ENCODE measurements at regions not wholly inside any gene's neighbourhood (a gene's known extent, or its start where the extent isn't known, plus 50 kb on each side); places are given as distances from the start of the nearest gene placed in this dataset.

DNA sequence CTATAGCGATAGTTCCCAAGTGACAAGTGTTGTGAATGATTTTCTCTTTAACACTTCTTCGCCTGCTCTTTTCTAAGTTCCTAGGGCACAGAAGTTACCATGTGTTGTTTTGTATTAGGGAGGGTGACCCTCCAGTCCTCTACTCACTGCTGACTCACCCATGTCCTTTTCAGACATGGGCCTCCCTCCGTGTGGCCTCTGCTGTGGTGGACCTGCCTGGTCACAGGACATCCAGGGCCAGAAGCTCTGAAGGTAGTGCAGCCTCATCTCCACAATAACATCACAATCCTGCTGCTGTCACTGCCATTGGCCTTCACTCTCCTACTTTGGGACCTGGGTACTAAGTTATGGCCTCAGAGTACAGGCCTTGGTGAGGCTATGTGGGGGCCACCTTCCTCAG lies 87.1 kb upstream of the TNFAIP3 start:
- DNase-seq (ENCODE audit: low read depth), result no peak

DNA sequence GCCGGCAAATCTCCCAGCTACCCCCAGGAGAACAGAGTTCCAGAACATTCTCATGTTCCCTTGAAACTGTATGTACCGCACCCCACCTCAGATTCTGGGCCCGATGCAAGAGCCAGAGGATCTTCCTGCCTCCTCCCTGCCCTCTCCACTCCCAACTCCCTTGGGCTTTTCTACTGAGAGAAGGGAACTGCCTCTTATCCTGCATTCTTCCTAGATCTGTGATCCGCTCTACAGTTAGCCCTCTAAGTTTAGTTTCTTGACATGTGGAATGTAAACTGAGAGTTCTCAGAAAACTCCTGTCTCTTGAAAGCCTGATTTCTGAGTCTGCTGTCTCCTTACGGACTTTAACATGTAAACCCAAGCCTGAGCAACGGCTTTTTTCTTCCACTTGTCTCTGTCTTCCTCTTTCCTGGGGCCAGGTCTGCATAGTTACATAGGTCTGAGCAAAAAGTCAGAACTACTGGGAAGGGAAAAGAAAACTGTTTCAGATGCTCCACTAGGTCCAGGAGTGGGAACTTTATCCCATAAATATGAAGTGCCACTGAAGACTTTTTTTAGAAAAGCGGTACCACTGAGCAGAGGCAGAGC lies 86.5 kb upstream of the TNFAIP3 start:
- DNase-seq (ENCODE audit: low read depth), result no peak

DNA sequence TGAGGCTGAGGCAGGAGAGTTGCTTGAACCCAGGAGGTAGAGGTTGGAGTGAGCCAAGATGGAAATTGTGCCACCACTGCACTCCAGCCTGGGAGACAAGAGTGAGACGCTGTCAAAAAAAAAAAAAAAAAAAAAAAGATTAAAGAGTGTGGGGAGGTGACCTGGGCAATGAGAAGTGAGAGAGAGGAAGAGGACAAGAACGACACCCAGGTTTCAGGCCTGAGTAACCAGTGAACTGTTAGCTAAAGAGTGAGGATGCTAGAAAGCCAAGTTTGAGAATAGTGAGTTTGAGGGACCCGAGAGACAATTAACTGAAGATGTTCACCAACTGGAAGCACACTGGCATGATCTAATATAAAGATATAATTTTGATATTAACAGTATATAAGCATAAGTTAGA lies 85.4 kb upstream of the TNFAIP3 start:
- DNase-seq (ENCODE audit: low read depth), result no peak

DNA sequence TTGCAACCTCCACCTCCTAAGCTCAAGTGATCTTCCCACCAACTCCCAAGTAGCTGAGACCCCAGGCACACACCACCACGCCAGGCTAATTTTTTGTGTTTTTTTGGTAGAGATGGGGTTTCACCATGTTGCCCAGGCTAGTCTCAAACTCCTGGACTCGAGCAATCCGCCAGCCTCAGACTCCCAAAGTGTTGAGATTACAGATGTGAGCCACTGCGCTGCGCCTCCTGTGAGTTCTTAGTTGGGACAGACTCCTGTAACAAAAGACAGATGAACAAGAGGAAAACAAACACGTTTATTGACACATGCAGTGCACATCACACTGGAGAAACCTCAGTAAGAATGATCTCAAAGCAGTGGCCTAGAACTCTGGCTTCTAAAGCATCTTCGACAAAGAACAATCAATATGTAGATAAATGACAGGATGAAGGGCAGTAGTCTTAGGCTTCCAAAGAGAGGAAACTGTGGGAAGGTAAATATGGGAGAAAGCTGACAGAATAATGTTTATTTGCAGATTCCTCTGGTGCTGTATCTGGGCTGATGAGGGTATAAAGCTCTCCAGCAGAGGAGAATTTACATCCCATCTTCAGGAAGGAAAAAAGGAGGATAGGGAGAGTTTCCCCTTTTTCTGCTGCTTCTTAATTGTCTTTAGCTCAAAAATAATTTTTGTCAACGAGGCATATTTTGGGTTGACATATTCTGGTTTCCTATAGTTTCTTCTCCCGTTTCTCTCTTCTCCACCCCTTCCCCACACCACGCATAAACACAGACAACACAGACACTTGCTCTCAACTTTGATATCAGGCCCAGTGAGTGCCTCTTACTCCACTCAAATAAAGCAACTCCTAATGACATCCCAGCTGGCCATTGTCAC lies 84.7 kb upstream of the TNFAIP3 start:
- DNase-seq (ENCODE audit: low read depth), result no peak

DNA sequence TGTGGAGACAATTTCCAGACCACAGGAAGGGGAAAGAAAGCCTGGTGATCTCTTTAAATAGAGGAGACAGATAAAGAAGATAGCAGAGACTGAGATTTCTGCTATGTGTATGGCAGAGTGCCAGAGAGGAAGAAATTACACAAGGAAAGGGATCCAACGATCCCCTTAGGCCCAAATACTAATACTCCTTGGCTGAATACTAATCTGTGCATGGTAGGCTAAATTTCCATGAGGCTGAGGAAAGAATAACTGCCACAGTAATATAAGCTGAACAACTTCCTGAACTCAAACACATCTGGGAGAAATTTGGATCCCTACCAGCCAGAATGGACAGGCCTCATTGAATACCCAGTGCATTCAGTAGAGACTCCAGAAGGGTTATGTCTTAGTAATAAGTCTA lies 83.3 kb upstream of the TNFAIP3 start:
- no peak for DNase-seq (ENCODE audit: low read depth)

- DNase-seq (ENCODE audit: low read depth), result no peak
Measured at GRCh38 chr6:137784583-137784982, 82.5 kb upstream of the TNFAIP3 start.

DNA sequence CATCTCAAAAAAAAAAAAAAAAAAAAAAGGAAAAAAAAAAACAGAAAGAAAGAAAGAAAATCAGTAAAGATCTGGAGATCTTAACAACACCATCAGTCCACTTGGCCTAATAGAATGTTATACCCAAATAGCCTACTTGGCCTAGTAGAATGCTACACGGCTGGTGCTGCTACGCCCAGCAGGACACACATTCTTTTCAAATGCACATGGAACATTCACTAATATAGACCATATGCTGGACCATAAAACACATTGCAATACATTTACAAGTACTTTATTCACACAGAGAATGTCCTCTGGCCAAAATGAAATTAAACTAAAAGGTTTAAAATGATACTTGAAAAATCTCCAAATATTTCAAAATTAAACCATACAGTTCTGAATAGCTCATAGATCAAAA lies 80.0 kb upstream of the TNFAIP3 start:
- no peak for DNase-seq (ENCODE audit: low read depth)

GRCh38 chr6:137788248-137788647 lies 78.8 kb upstream of the TNFAIP3 start:
- DNase-seq (ENCODE audit: low read depth), result no peak

- no peak for DNase-seq (ENCODE audit: low read depth)
Measured at GRCh38 chr6:137791281-137792159, 75.5 kb upstream of the TNFAIP3 start.

DNA sequence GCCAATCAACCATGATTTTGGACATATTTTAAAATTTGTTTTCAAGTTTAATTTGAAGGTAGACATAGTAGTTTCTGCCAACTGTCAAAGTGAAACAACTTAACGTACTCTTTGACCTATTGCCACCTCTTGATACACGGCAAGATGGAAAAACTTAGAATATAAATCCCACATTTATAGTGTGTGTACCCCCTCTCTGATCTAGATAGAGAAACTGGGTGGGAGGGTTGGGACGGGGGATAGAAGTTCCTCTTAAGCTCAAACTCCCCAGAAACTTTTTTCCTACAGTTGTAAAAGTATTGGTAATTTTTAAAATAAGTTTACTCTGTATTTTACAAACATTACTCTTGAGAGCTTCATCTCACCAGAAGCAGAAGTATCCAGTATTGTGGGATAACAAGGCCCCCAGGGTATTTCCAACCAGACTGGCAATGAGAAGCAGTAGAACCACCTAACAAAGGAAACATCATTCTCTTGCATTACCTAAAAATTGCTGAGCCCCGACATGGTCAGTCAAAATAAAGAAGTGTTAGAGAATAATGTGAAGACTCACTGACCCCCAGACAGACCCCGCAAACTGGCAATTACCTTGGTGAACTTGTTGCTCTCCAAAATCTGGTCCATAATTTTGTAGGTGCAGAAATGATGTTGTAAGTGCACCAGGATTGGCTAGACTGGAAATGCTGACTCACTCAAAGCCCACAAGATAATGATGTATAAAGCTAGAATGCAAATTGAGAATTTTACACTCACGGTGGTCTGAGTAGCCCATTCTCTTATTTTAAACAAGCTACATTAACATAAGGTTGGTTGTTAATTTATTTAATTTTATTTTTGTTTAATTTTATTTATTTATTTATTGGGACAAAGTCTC lies 74.7 kb upstream of the TNFAIP3 start:
- no peak for DNase-seq (ENCODE audit: low read depth)

- DNase-seq (ENCODE audit: low read depth), result no peak
Measured at GRCh38 chr6:137793805-137794515, 73.1 kb upstream of the TNFAIP3 start.

DNA sequence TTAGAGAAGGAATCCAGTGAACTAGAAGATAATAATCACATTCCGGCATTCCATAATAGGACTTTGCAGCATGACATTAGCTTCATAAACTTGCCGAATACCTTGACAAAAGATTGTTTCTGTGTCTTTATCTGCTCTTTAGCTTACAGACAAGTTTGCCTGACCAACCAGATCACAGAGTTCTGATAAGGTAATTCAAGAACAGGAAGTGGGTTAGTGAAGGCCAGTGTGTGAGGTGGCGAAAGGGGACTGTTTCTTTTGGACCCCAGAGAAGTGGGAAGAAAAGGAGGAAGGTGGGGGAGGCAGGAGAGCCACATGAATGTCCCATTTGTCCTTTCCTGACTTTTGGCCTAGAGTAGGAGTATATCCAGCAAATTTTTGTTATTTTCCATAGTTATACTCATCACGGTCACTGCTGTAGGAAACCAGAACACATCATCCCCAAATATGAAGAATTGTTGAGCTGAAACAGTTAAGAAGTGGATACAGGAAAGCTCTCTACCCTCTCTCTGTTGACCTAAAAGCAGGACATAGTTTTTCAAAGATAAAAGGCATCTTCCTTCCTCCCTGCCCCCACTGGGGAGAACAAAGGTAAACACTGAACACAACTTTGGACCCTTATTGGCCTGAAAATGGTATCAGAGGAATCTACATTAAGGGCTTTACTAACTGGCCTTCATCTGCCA lies 72.4 kb upstream of the TNFAIP3 start:
- DNase-seq (ENCODE audit: low read depth), result no peak

GRCh38 chr6:137795501-137795900 lies 71.6 kb upstream of the TNFAIP3 start:
- no peak for DNase-seq (ENCODE audit: low read depth)

GRCh38 chr6:137798261-137798660 lies 68.8 kb upstream of the TNFAIP3 start:
- DNase-seq (ENCODE audit: low read depth), result no peak

- DNase-seq (ENCODE audit: low read depth), result no peak
Measured at GRCh38 chr6:137798846-137799245, 68.2 kb upstream of the TNFAIP3 start.

DNA sequence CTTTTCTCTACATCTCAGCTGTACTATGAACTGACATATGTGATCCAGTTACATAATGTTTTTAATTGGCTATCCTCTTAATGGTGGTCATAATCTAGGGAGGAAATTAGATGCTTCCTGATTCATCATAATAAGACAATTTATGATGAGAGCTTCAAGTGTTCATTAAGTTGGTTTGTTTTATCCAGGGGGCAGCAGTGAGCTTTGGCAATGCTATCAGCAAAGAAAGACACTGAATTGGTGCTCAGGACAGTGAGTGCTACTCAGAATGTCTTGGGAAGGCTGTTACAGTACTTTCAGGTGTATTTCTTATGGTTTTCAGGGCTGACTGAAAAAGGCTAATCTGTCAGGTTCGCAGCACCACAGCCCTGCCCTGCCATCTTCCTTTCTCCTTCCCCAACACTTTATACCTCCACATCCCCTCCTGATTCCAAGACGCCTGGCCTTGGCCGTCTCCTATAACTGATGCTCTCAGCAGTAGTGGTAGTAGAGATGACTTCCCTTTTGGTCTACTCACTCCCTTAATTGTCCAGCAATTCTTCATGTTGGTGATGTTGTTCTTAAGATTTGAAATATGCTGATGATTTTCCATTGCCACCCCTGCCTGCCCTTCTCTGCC lies 67.0 kb upstream of the TNFAIP3 start:
- no peak for DNase-seq (ENCODE audit: low read depth)

DNA sequence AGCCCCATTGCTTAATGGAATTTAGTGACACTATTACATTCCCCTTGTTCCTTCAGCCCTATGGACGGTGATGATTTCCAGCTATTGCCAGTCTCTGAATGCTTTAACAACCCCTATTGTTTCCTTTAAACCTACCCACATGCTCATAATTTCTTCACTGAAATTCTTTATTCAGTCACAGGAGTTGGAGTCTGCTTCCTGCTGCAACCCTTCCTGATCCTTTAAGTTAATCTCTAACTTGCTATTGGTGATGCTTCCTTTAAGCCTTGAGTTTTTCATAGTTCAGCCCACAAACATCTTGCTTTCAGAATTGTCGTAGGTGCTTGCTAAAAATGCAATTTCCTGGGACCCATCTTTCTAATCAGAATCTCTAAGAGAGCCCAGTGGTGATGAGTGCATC lies 66.3 kb upstream of the TNFAIP3 start:
- DNase-seq (ENCODE audit: low read depth), result no peak

GRCh38 chr6:137801352-137802114 lies 65.5 kb upstream of the TNFAIP3 start:
- no peak for DNase-seq (ENCODE audit: low read depth)

Measured in stimulated activated CD8-positive, alpha-beta memory T cell treated with anti-CD3 and anti-CD28 coated beads, Interleukin-4, amount 100 ng/mL, for 24 hours (primary cell).